Activated T-cell treated with anti-CD3 and anti-CD28 coated beads for 48 hours (primary cell): ENCODE measurements at regions not wholly inside any gene's neighbourhood (a gene's known extent, or its start where the extent isn't known, plus 50 kb on each side); places are given as distances from the start of the nearest gene placed in this dataset.
"Not testable (repeated sequence)": the region's sequence is repeated elsewhere in the genome, so short reads cannot be mapped to it uniquely, and the experiment has no call there.

Experiments
- DNase-seq: peaks from one replicate; pipeline ENCODE4 v3.0.0-alpha.2; 2020; ENCODE audit warnings: low read depth

GRCh38 chrX:109782994-109783700 lies 50.1 kb upstream of the ACSL4 start:
- DNase-seq: peak; percentile 4

DNA sequence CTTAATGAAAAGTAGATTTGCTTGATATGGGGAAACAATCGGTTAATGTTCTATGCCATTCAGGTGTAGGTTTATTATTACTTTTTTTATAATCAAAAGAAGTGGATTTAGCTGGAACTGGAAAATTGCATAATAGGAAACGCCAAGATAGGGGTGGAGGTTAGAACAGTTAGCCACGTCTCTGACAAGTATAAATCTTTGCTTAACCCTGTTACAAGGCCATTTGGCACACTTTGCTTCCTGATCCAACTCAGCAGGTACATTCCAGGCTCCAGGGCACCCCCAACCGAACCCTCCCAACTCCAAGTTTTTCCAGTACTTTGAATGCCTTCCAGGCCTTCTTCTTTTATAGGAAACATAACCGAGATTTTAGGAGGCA lies 50.6 kb upstream of the ACSL4 start:
- DNase-seq: no peak

- DNase-seq: no peak
These were observed 52.0 kb upstream of the ACSL4 start for GRCh38 chrX:109785053-109785452.

GRCh38 chrX:109790511-109790910 lies 57.5 kb upstream of the ACSL4 start:
- DNase-seq: not testable (repeated sequence)

DNA sequence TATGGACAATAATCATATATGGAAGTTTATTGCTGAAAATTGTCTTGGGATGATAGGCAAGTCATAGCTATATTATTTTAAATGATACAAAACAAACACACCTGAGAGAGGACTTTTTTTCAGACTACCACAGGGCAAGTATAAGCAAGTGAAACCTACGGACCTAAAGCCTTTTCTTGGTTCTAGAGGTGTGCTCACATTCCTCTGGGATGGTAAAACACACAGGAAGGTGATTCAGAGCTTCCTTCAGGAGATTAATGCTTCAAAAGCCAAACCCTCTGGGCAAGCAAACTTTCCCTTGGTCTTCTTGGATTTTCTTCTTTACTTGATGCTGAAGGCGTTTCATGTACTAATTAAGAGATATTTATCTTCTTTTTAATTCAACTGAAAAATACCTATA lies 60.1 kb upstream of the ACSL4 start:
- no peak for DNase-seq

GRCh38 chrX:109795682-109796081 lies 62.6 kb upstream of the ACSL4 start:
- DNase-seq: no peak

DNA sequence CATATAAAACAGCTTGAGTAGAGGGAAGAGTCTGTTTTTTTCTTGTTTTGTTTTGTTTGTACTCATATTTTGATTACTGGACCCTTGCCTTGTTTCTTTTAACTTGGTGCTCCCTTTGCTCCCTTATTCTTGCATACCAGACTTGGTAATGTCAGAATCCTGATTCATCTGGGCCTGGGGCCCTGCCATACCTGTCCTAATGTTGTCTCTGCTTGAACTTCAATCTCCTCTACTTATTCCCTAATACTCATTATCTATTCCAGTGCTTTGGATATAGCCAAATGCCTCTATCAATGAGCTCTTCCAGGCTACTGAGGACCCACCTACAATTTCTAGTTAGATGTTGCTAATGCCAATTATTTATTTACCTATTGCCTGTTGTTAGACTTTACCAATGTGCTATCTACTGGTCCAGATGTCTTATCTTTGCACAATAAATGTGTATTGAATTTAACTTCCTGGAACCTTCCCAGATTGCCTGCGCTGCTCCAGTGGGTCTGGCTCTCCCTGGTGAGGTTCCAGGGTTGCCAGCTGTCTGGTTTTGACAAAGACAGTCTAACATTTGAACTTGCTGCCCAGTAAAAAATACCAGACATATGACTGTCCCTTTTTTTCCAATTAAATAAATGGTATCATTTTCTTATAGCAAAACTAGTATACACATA lies 64.4 kb upstream of the ACSL4 start:
- no peak for DNase-seq

- DNase-seq: no peak
These were observed 79.2 kb upstream of the ACSL4 start for GRCh38 chrX:109812236-109812635.

- no peak for DNase-seq
These were observed 80.2 kb upstream of the ACSL4 start for GRCh38 chrX:109813236-109813635.

- no peak for DNase-seq
These were observed 85.9 kb upstream of the ACSL4 start for GRCh38 chrX:109818976-109819375.

DNA sequence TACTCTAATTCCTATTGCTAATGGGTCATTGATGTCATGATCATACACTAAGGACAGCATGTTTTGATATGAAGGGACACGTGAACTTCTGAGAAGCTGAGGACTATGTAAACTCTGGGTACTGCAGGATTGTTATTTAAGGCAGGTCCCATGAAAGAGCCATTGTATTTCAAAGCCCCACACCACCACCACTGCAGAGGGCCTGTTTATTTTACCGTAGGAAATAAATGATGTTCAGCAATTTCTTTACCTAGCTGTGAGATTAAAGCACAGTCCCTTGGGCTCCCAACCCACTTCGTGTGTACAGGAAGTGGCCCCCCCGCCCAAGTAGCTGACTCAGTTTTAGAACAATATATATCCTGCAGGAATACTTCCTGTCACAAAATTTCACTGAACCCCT lies 89.8 kb upstream of the ACSL4 start:
- no peak for DNase-seq

- DNase-seq: no peak
These were observed 94.1 kb upstream of the ACSL4 start for GRCh38 chrX:109826954-109827708.

- no peak for DNase-seq
These were observed 94.7 kb upstream of the ACSL4 start for GRCh38 chrX:109827772-109828171.

- no peak for DNase-seq
These were observed 97.2 kb upstream of the ACSL4 start for GRCh38 chrX:109830157-109830703.

GRCh38 chrX:109830704-109831206 lies 97.7 kb upstream of the ACSL4 start:
- no peak for DNase-seq

DNA sequence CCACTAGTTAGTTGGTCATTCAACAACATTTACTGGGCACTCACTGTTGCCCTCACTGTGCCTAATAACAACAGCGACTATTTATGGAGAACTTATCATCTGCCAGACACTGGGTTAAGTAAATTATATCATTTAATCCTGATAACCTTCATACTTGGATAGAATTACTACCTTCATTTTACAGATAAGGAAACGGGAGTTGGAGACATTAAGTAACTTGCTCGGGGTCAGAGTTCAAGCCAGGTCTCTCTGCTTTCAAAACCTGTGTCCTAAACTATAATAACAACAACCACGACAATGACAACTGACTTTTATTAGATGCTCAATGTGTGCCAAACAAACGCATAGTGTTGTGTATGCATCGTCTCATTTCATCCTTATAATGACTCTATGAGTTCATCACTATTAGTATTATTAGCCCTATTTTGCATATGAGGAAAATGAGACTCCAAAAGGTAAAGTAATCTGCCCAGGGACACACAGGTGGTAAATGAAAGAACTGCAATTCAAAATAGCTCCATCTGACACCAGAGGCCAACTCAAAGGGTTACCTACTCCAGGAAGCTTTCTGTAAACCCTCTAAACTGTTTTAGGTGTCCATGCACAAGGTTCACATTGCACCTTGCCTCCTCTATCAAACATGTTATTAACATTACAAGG lies 98.4 kb upstream of the ACSL4 start:
- DNase-seq: no peak

DNA sequence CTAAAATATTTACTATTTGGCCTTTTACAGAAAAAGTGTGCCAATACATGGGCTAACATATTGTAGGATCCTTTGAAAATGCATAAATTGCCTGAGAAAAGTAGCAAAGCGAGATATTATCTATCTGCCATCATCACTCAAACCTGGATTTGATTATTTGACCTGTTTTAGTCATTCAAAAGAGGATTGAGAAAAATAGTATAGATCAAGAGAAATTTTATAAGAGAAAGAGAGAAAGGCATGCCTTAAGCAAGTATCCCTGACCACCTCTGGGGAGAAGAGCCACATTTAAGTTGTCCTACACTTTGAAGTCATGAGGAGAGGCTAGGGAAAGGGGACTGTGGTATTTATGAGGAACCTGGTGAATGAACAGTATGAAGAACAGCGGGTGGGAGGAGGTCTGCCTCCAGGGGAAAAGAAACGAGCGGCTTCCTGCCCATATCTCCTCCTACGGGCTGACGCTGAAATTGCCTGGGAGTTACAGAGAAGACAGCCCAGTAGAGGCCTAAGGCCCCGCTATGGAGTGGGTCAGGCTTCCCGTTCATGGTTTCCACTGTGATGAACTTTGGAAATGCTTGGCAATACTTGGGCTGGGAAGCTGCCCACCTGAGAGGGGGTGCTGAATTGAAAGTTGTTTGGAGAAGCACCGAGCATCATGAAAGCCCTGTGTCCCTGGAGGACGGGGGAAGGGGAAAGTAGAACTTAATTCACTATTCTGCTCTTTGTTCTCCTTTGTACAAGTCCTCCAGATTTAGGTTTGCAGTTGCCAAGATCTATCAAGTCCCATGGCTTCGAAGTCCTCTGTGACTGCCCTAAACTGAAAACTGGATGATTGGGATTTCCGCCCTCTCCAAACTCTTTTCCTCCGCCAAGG lies 106.9 kb upstream of the ACSL4 start:
- DNase-seq: no peak

GRCh38 chrX:109840585-109840984 lies 107.5 kb upstream of the ACSL4 start:
- DNase-seq: no peak

DNA sequence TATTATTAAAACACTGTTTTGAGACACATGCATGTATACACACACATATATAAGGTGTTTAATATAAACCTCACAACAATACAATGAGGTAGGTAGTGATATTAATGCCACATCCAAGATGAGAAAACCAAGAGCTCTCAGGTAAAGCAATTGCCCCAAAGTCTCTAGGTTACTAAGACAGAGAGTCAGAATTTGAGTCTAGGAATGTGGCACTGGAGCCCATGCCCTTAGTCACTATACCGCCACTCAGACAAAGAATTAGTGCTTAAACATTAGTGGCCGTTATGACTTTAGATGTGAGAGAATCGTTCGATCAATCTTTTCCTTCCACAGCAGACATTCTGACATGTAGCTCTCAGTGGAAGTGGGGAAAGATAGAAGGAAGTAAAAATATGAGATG lies 108.2 kb upstream of the ACSL4 start:
- no peak for DNase-seq

DNA sequence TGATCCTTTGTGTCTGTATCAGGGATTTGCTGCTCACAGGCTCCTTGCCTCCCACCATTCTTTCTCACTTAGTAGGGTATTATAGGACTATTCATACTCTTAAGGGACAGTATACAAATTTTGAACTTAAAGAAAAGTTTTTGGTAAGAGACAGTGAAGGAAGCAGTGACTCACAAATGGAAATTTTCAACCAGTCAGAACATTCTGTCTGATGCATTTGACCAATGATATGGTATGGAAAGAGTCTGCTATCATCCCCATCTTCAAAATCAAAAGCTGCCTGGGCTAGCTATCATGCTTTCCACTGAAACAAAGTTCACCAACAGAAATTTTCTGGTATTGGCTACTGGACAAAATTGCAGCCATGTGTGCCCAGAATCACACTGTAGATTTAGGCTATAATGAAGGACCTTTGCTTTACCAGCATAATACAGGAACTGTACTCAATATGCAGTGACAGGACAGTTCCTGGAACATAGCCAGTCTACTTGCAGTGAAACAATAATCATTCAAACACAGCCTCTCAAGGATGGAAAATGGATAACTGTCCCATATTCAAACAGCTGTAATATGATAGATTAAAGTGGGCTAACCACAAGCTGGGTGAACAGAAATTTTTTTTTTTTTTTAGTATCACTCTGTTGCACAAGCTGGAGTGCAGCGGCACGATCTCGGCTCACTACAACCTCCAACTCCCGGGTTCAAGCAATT lies 109.0 kb upstream of the ACSL4 start:
- DNase-seq: no peak

DNA sequence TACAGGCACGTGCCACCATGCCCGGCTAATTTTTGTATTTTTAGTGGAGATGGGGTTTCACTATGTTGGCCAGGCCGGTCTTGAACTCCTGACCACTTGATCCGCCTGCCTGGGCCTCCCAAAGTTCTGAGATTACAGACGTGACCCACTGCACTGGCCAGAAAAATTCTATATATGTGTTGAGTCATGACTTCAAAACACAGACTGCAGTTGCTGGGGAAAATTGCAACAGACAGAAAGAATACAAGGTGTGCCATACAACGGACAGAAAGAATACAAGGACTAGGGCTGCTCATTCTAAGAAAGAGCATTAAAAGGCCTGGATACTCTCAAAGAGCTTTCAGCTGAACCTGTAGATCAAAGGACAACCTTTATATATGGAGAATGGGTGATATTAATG lies 109.6 kb upstream of the ACSL4 start:
- no peak for DNase-seq
